Common myeloid progenitor, CD34-positive (primary cell): ENCODE measurements at regions not wholly inside any gene's neighbourhood (a gene's known extent, or its start where the extent isn't known, plus 50 kb on each side); places are given as distances from the start of the nearest gene placed in this dataset.

Experiments
- CTCF ChIA-PET: fragments of 350-600 bp; sonication (Branson Sonifier 250); formaldehyde crosslinking; loops from one replicate; lab custom pipeline; 2021; ENCODE audit warnings: antibody characterized with exemption; lab: Charles Lee
- POLR2A ChIA-PET: fragments of 350-600 bp; sonication (Branson Sonifier 250); formaldehyde crosslinking; loops from one replicate; lab custom pipeline; 2021; ENCODE audit warnings: antibody characterized with exemption; lab: Charles Lee
- DNase-seq, 3 donors: peaks; one replicate each; pipeline versions ENCODE4 v3.0.0 to v3.0.0-alpha.2; 2013
- H3K27ac ChIP-seq, 2 experiments: 1 replicate in 1 of 2; 2 replicates in 1 of 2; pipeline ENCODE4 v1.7.0; 2013; ENCODE audit warnings: inconsistent platforms in 2 of 2, low read length in 2 of 2, mild to moderate bottlenecking in 2 of 2, low read depth in 1 of 2, moderate library complexity in 1 of 2; ENCODE audit not compliant: severe bottlenecking in 2 of 2, insufficient read depth in 1 of 2, poor library complexity in 1 of 2
- H3K27me3 ChIP-seq, 5 experiments: replicated peaks in 2 of 5; 1 replicate in 3 of 5; 2 replicates in 2 of 5; pipeline versions ENCODE4 v1.6.1 to v1.7.0; 2013; ENCODE audit warnings: low read length in 4 of 5, mild to moderate bottlenecking in 2 of 5, moderate library complexity in 2 of 5, inconsistent platforms in 1 of 5; ENCODE audit not compliant: insufficient read depth in 5 of 5, control insufficient read depth in 4 of 5
- H3K36me3 ChIP-seq, 4 experiments: 1 replicate in 2 of 4; 2 replicates in 2 of 4; pipeline versions ENCODE4 v1.6.1 to v1.7.0; 2013; ENCODE audit warnings: low read length in 3 of 4, control low read depth in 1 of 4, mild to moderate bottlenecking in 1 of 4; ENCODE audit not compliant: control insufficient read depth in 4 of 4, insufficient read depth in 4 of 4
- H3K4me1 ChIP-seq, 4 experiments: 1 replicate in 3 of 4; 2 replicates in 1 of 4; pipeline versions ENCODE4 v1.6.1 to v1.7.1; 2013; ENCODE audit warnings: low read length in 3 of 4, mild to moderate bottlenecking in 3 of 4, control low read depth in 1 of 4, inconsistent platforms in 1 of 4, moderate library complexity in 1 of 4; ENCODE audit not compliant: control insufficient read depth in 4 of 4, insufficient read depth in 4 of 4; ENCODE audit errors: control extremely low read depth in 1 of 4
- H3K4me3 ChIP-seq, 7 experiments: 1 replicate in 4 of 7; 2 replicates in 3 of 7; pipeline versions ENCODE4 v1.5.1 to v1.7.0; 2013; ENCODE audit warnings: mild to moderate bottlenecking in 7 of 7, low read length in 6 of 7, moderate library complexity in 6 of 7, inconsistent platforms in 2 of 7, low read depth in 2 of 7, control low read depth in 1 of 7; ENCODE audit not compliant: insufficient read depth in 4 of 7, control insufficient read depth in 1 of 7; ENCODE audit errors: extremely low read depth in 1 of 7
- H3K9me3 ChIP-seq, 5 experiments: 1 replicate in 4 of 5; 2 replicates in 1 of 5; pipeline versions ENCODE4 v1.6.1 to v1.7.1; 2013; ENCODE audit warnings: low read length in 4 of 5, mild to moderate bottlenecking in 2 of 5, inconsistent platforms in 1 of 5, low read depth in 1 of 5, moderate library complexity in 1 of 5; ENCODE audit not compliant: control insufficient read depth in 4 of 5, insufficient read depth in 2 of 5; ENCODE audit errors: control extremely low read depth in 1 of 5
- WGBS: methylation state at CpG from one replicate; pipeline ENCODE4 v1.1.5; 2013; ENCODE audit not compliant: insufficient coverage; 5-methylcytosine and 5-hydroxymethylcytosine counted together

- Histone ChIP-seq H3K4me1 (no peaks in the 10 kb centered on the region), H3K9me3 (peaks cover 0 to 6% (median 3%) of the 10 kb centered on the region in 5 experiments), H3K27ac (no peak overlapping the region), H3K4me3 (no peak overlapping the region), H3K36me3 (no peaks in the 10 kb centered on the region), H3K27me3 (no peaks in the 10 kb centered on the region)
- peak in 2 of 3 donors; percentile 13 for DNase-seq
- POLR2A ChIA-PET, result no interaction called here
- WGBS, result 92% methylated on average over 2 of the region's 3 CpGs
- CTCF ChIA-PET, result no interaction called here
Observed at GRCh38 chr12:45622210-45622937, 107.1 kb upstream of the ARID2 start.

GRCh38 chr12:45623221-45623620 is 106.3 kb upstream of the ARID2 start:
- Histone ChIP-seq H3K4me3 (no peak overlapping the region), H3K27me3 (no peaks in the 10 kb centered on the region), H3K27ac (no peak overlapping the region), H3K9me3 (peaks cover 0 to 6% (median 3%) of the 10 kb centered on the region in 5 experiments), H3K4me1 (no peaks in the 10 kb centered on the region), H3K36me3 (no peaks in the 10 kb centered on the region)
- ChIA-PET POLR2A (no interaction called here), CTCF (interaction anchor here (1.1 kb wide), 1 partner anchor 22 kb away, joined by 3 read pairs; no protein-coding TSS in a partner anchor)
- 100% methylated on average over 1 of the region's 5 CpGs for WGBS
- DNase-seq, result no peak

GRCh38 chr12:45623940-45624339 is 105.6 kb upstream of the ARID2 start:
- POLR2A ChIA-PET, result no interaction called here

GRCh38 chr12:45626965-45627364 is 102.5 kb upstream of the ARID2 start:
- H3K4me1 ChIP-seq, result no peaks in the 10 kb centered on the region
- ChIA-PET POLR2A (no interaction called here), CTCF (no interaction called here)
- no peak overlapping the region for H3K27ac ChIP-seq
- H3K27me3 ChIP-seq, result no peaks in the 10 kb centered on the region
- WGBS, result 50% methylated on average over 1 of the region's 2 CpGs
- H3K36me3 ChIP-seq, result no peaks in the 10 kb centered on the region
- H3K4me3 ChIP-seq, result no peak overlapping the region
- H3K9me3 ChIP-seq, result peaks cover 0 to 2% (median 0%) of the 10 kb centered on the region in 5 experiments
- DNase-seq, result no peak

More at GRCh38 chr12:45623940-45624339, 105.6 kb upstream of the ARID2 start:
- WGBS, result 100% methylated on average over 1 of the region's 2 CpGs
- no peak overlapping the region for H3K4me3 ChIP-seq
- no peaks in the 10 kb centered on the region for H3K36me3 ChIP-seq
- H3K9me3 ChIP-seq, result peaks cover 0 to 6% (median 3%) of the 10 kb centered on the region in 5 experiments
- H3K27ac ChIP-seq, result no peak overlapping the region
- H3K27me3 ChIP-seq, result no peaks in the 10 kb centered on the region
- CTCF ChIA-PET, result interaction anchor here (1.1 kb wide), 1 partner anchor 21 kb away, joined by 3 read pairs; no protein-coding TSS in a partner anchor
- H3K4me1 ChIP-seq, result no peaks in the 10 kb centered on the region
- no peak for DNase-seq

GRCh38 chr12:45627407-45628069 is 102.0 kb upstream of the ARID2 start:
- ChIA-PET POLR2A (no interaction called here), CTCF (interaction anchor here (1.5 kb wide), 2 partner anchors 14 to 98 kb away, joined by 3 to 4 read pairs; no protein-coding TSS in a partner anchor)
- no peaks in the 10 kb centered on the region for H3K9me3 ChIP-seq

GRCh38 chr12:45629292-45629691 is 100.2 kb upstream of the ARID2 start:
- Histone ChIP-seq H3K36me3 (no peaks in the 10 kb centered on the region), H3K4me3 (no peak overlapping the region), H3K27me3 (no peaks in the 10 kb centered on the region), H3K9me3 (no peaks in the 10 kb centered on the region), H3K4me1 (no peaks in the 10 kb centered on the region), H3K27ac (no peak overlapping the region)
- ChIA-PET CTCF (interaction anchor here (0.9 kb wide), 1 partner anchor 10 kb away, joined by 3 read pairs; no protein-coding TSS in a partner anchor), POLR2A (no interaction called here)
- DNase-seq, result no peak

More at GRCh38 chr12:45627407-45628069, 102.0 kb upstream of the ARID2 start:
- H3K27ac ChIP-seq, result no peak overlapping the region
- no peaks in the 10 kb centered on the region for H3K27me3 ChIP-seq
- H3K4me1 ChIP-seq, result no peaks in the 10 kb centered on the region
- H3K4me3 ChIP-seq, result no peak overlapping the region
- no peak for DNase-seq
- no peaks in the 10 kb centered on the region for H3K36me3 ChIP-seq
- WGBS, result 100% methylated on average over 2 of the region's 6 CpGs

- CTCF ChIA-PET, result interaction anchor here (1.2 kb wide), 1 partner anchor 11 kb away, joined by 3 read pairs; no protein-coding TSS in a partner anchor
- no peaks in the 10 kb centered on the region for H3K9me3 ChIP-seq
- DNase-seq, result no peak
- H3K4me3 ChIP-seq, result no peak overlapping the region
- H3K27me3 ChIP-seq, result no peaks in the 10 kb centered on the region
- H3K27ac ChIP-seq, result no peak overlapping the region
- H3K4me1 ChIP-seq, result peaks cover 0 to 4% (median 0%) of the 10 kb centered on the region in 4 experiments
- H3K36me3 ChIP-seq, result no peaks in the 10 kb centered on the region
- WGBS, result 93% methylated on average over 1 of the region's 1 CpG
- POLR2A ChIA-PET, result no interaction called here
Observed at GRCh38 chr12:45633733-45634132, 95.8 kb upstream of the ARID2 start.
